Right lung (tissue), 2 donors: ENCODE measurements at regions not wholly inside any gene's neighbourhood (a gene's known extent, or its start where the extent isn't known, plus 50 kb on each side); places are given as distances from the start of the nearest gene placed in this dataset.
A peak's percentile ranks its signal among the peaks of the same experiment; 100 is the strongest.
"Not testable (repeated sequence)": the region's sequence is repeated elsewhere in the genome, so short reads cannot be mapped to it uniquely, and the experiment has no call there.

Experiments used
- DNase-seq, 2 donors: peaks; one replicate each; pipeline ENCODE4 v3.0.0-alpha.2; 2013

- DNase-seq: no peak
These were observed 146.7 kb downstream of the HLX start for GRCh38 chr1:221025956-221026355.

GRCh38 chr1:221029981-221030649, 150.9 kb downstream of the HLX start:
- DNase-seq: peak; percentile 11 to 12

DNA sequence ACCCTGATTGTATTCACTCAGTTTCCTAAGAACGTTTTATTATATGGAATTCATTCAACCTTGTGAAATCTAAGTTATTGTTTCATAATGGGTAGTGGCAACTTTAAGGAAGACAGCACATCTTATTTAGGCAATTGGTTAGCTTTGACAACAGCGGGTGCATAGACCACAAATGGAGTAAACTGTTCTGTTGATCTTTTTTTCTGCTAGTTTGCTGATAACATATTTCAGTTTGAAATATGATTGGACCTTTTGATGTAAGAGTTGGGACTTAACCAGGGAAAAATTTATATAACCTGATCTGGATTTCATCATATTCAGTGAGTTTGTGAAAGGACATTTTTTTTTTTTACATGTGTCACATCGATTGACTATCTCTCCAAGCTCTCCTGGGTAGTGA, 151.7 kb downstream of the HLX start:
- DNase-seq: no peak

GRCh38 chr1:221031458-221032203, 152.4 kb downstream of the HLX start:
- no peak for DNase-seq

GRCh38 chr1:221032204-221032585, 153.0 kb downstream of the HLX start:
- no peak for DNase-seq

DNA sequence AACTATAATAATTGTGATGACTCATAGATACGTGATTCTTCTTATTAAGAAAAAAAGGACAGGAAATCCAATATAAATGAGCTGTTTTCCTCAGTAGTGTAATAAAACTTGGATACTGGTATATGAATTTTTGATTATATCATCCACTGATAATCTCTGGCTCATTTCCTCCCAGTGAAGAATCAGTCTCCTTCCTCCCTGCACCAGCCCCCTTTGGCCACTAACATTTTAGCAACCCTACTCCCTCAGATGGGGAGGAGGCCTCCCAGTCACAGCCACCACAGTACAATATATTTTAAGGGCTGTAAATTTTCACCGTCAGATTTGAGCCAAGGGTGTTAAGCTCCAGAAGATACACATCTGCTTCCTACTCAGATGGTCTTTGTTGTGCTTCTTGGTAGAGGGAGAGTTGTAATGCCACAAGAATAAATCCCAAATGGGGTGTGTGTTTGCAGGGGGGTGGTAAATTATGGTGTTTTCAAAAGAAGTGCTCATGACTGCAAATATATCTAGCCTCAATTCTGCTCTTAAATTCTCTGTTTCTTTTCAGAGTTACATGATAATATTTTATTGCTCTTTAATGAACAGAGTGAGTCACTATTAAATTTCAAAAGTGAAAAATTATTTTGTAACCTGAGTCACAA, 153.5 kb downstream of the HLX start:
- DNase-seq: no peak

DNA sequence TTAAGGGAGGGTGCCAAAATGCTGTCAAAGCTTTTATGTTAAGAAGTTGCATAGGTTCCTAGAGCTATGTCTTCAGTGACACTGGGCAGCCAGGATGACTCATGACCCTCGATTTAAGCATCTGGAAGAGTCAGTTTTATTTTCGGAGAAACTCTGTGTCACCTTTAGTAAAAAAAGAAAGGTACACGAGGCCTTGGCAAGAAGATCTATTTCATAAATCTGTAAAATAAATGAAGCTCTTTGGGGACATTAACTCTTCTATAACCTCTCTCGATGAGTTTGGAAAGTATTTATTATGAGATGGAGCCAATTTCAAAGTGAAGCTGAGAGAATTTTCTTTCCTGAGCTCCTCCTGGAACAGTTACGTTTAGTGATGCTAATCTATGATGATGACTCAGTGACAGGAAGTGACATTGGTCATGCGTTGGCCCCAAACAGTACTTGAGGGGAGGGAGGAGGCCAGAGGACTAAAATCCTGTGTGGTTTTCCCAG, 156.5 kb downstream of the HLX start:
- DNase-seq: no peak

DNA sequence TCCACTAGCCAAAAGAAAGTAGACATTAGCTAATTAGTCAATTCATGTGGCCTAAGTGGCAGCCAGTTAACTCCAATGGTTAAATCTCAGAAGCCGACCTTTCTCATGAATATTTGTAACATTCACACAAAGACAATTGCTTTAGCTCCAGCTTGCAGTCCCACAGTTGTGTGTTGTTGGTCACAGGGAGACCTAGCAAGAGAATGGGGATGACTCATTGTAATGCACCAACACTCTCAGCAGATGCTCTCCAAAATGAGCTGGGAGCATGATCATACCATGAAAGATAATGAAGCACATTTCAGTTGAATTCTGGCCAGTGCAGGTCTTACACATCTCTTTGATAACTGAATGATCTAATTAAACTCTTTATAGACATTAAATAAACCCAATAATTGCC, 160.4 kb downstream of the HLX start:
- DNase-seq: no peak

- no peak for DNase-seq
These were observed 160.9 kb downstream of the HLX start for GRCh38 chr1:221040101-221040500.

- DNase-seq: no peak
These were observed 161.5 kb downstream of the HLX start for GRCh38 chr1:221040691-221041285.

DNA sequence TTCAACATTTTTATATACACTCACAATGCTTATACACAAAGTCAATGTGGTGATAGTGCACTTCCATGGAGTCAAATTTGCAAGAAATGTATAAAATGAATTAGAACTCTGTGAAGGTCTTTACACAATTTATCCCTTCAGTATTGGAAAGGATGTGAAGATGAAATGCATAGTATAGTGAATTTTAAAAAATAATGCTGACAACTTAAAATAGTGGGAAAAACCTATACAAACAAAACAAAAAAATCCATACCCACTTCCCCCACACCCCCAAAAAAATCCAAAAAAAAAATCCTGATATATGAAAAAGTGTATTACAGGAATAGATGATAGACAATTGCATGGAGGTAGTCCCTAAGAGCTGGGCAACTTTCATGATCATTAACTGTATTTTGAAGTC, 165.3 kb downstream of the HLX start:
- no peak for DNase-seq

DNA sequence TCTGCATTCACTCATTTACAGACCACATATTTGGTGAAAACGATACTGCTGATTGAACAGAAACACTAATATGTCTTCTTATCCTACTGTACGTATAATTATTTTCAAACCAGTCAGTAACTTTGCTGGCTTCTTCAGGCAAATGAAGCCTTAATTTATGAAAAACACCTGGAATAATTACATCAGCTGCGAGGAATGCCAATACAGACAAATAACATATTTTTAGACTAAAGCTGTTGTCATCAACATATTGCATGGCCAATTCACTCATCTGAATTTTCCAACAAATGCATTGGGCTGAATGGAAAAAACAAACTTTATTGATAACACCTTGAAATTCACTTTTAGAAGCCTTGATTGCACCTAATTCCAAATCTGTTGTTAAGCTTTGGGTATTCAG, 165.9 kb downstream of the HLX start:
- no peak for DNase-seq

- no peak for DNase-seq
These were observed 166.9 kb downstream of the HLX start for GRCh38 chr1:221045842-221046831.

DNA sequence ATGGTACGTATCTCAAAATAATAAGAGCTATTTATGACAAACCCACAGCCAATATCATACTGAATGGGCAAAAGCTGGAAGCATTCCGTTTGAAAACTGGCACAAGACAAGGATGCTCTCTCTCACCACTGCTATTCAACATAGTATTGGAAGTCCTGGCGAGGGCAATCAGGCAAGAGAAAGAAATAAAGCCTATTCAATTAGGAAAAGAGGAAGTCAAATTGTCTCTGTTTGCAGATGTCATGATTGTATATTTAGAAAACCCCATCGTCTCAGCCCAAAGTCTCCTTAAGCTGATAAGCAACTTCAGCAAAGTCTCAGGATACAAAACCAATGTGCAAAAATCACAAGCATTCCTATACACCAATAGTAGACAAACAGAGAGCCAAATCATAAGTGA, 172.1 kb downstream of the HLX start:
- DNase-seq: not testable (repeated sequence)

- DNase-seq: no peak
These were observed 174.6 kb downstream of the HLX start for GRCh38 chr1:221053889-221054288.

- DNase-seq: no peak
These were observed 180.3 kb downstream of the HLX start for GRCh38 chr1:221059506-221059905.

GRCh38 chr1:221063651-221064050, 184.4 kb downstream of the HLX start:
- no peak for DNase-seq

DNA sequence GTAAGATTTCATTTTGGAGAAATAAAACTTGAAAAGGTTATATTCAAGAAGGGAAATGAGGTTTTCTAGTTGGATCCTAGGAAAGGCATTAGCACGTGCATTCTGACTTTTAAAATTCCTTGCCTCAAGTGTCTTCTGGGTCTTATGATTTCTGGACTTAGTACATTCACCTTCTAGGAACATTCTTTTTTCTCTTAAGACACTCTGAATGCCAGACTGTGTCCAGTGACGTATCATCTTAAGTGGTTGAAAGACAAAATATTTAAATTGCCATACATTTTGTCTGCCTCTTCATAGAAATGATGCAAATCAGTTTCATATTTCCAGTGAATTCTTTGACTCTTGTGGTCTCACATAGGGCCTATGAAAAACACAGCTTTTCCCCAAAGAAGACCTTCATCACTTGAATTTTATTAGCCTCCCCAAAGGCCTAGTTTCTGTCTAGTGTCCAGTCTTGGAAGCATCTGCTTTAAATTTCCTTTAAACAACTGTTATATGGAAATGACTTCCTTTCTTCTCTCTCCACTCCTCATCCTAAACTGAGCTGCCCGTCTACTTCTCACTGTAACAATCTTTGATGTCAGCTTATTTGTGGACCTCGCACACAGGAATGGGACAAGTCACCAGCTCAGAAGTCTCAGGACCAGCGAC, 187.2 kb downstream of the HLX start:
- DNase-seq: no peak

- DNase-seq: no peak
These were observed 188.5 kb downstream of the HLX start for GRCh38 chr1:221067721-221068120.

DNA sequence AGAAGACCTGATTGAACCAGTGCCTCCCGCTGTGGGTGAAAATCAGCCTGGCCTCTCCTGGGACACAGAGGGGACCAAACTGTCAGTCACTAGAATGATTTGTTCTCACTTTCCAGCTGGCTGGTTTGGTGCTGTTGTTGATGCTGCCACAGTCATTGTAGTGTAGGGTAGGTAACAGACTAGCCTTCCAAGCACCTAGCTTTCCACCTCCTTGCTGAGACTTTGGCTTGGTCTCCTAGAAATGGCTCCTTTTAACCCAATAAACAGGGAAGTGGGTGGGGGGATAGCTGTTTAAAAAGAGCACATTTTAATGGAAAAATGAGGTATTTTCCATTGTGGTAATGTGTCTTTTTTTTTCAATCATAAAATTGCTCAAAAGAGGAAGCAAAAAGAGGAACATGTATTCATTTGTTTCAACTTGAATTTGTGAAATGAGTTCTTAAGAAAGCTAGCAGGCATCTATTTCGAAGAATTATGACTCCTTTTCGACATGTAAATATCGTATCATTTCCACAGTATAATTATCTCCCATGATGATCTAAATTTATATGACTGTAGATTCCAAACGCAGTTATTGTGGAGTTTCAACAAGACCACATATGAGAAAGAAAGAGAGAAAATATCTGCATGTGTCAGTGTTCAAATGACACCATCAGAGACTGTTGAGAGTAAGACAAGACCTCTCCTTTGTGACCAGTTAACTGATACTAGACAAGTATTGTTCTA, 190.1 kb downstream of the HLX start:
- DNase-seq: no peak
